ENCODE measurements at regions not wholly inside any gene's neighbourhood (a gene's known extent, or its start where the extent isn't known, plus 50 kb on each side); places are given as distances from the start of the nearest gene placed in this dataset.
A peak's percentile ranks its signal among the peaks of the same experiment; 100 is the strongest.
"Not testable (repeated sequence)": the region's sequence is repeated elsewhere in the genome, so short reads cannot be mapped to it uniquely, and the experiment has no call there.

- CTCF ChIA-PET (ENCODE audit: low intra/inter-chr PET ratio); FAIRE-seq; BruUV-seq (replicated peaks): not testable (repeated sequence)
These were observed 262.3 kb upstream of the POU1F1 start for GRCh38 chr3:87538722-87539121.

GRCh38 chr3:87509401-87509800 is 233.0 kb upstream of the POU1F1 start:
- Histone ChIP-seq H3K9ac (ENCODE audit: insufficient read depth in 1 of 2, low read depth in 2 of 2, low read length in 2 of 2) (no peak overlapping the region), H2AFZ (ENCODE audit: low read depth, low read length) (no peak overlapping the region), H3K27me3 (ENCODE audit: control insufficient read depth in 2 of 2, insufficient read depth in 2 of 2, low read length in 2 of 2) (no peaks in the 10 kb centered on the region), H3K9me3 (replicated peaks; ENCODE audit: control insufficient read depth, insufficient read depth, low read depth, low read length) (no peaks in the 10 kb centered on the region), H4K20me1 (replicated peaks; ENCODE audit: control insufficient read depth, insufficient read depth, low read length) (no peaks in the 10 kb centered on the region), H3K4me1 (replicated peaks in 1 of 2; ENCODE audit: control insufficient read depth in 2 of 2, insufficient read depth in 2 of 2, low read length in 2 of 2) (no peaks in the 10 kb centered on the region), H3K9me1 (ENCODE audit: control insufficient read depth, insufficient read depth, low read length) (no peaks in the 10 kb centered on the region), H3K27ac (ENCODE audit: extremely low read depth, low read depth, low read length) (no peak overlapping the region), H3K4me3 (no peak overlapping the region), H3K79me2 (ENCODE audit: control insufficient read depth, insufficient read depth, low read length) (no peaks in the 10 kb centered on the region), H3K36me3 (ENCODE audit: control insufficient read depth, insufficient read depth, low read length) (no peaks in the 10 kb centered on the region), H3K4me2 (ENCODE audit: insufficient read depth, low read length) (peak overlapping the region; percentile 32; the same call in 1 of the 2 replicates)
- FAIRE-seq: no peak
- no peak for ATAC-seq
- POLR2A ChIA-PET: no interaction called here
- peak in 1 of 4 experiments; percentile 11 for DNase-seq (ENCODE audit: extremely low read depth in 1 of 4, low spot score in 3 of 4)
- CTCF ChIA-PET (ENCODE audit: low intra/inter-chr PET ratio): no interaction called here
- in situ Hi-C loops (cut with MboI): no loop called here
- WGBS (ENCODE audit: insufficient coverage, low coverage, missing lambda C conversion rate): 2% methylated on average over 10 of the region's 11 CpGs
- intact Hi-C loops (cut with micrococcal nuclease): loop anchor here (5.0 kb wide), 1 partner anchor 493 kb away; no protein-coding TSS in a partner anchor
- no TSS peak for BruUV-seq (replicated peaks)
- peak; percentile 30; the same call in 1 of the 2 replicates for TF ChIP-seq CBFA2T2 (conservative IDR thresholded peaks at IDR 0.05)
- no peak for TF ChIP-seq ZNF197 (CRISPR knock-in tag; IDR thresholded peaks at IDR 0.05; ENCODE audit: low read depth)

More at GRCh38 chr3:87538722-87539121, 262.3 kb upstream of the POU1F1 start:
- H3K9ac ChIP-seq (ENCODE audit: insufficient read depth in 1 of 2, low read depth in 2 of 2, low read length in 2 of 2); H4K20me1 ChIP-seq (replicated peaks; ENCODE audit: control insufficient read depth, insufficient read depth, low read length); H3K27me3 ChIP-seq (ENCODE audit: control insufficient read depth in 2 of 2, insufficient read depth in 2 of 2, low read length in 2 of 2); intact Hi-C loops (cut with micrococcal nuclease); H3K9me1 ChIP-seq (ENCODE audit: control insufficient read depth, insufficient read depth, low read length); ATAC-seq; in situ Hi-C loops (cut with MboI); DNase-seq (ENCODE audit: extremely low read depth in 1 of 4, low spot score in 3 of 4); H3K9me3 ChIP-seq (replicated peaks; ENCODE audit: control insufficient read depth, insufficient read depth, low read depth, low read length); H3K4me3 ChIP-seq; H3K4me2 ChIP-seq (ENCODE audit: insufficient read depth, low read length); H3K79me2 ChIP-seq (ENCODE audit: control insufficient read depth, insufficient read depth, low read length); POLR2A ChIA-PET; H3K36me3 ChIP-seq (ENCODE audit: control insufficient read depth, insufficient read depth, low read length); H3K4me1 ChIP-seq (replicated peaks in 1 of 2; ENCODE audit: control insufficient read depth in 2 of 2, insufficient read depth in 2 of 2, low read length in 2 of 2); H3K27ac ChIP-seq (ENCODE audit: extremely low read depth, low read depth, low read length); H2AFZ ChIP-seq (ENCODE audit: low read depth, low read length): not testable (repeated sequence)
- TF ChIP-seq ZNF316 (IDR thresholded peaks at IDR 0.05) (peak; percentile 68), C11orf30 (IDR thresholded peaks at IDR 0.05; ENCODE audit: low read depth) (peak; percentile 46; the same call in 1 of the 2 replicates)
- 39% methylated on average over 5 of the region's 5 CpGs for WGBS (ENCODE audit: insufficient coverage, low coverage, missing lambda C conversion rate)
